Hepatocyte (in vitro differentiated cells): ENCODE measurements at regions not wholly inside any gene's neighbourhood (a gene's known extent, or its start where the extent isn't known, plus 50 kb on each side); places are given as distances from the start of the nearest gene placed in this dataset.

Experiments
- CTCF ChIP-seq: fragments of 200-600 bp; sonication (generic); IDR thresholded peaks from 2 replicates; pipeline ENCODE4 v1.5.1; 2016; ENCODE audit warnings: antibody characterized with exemption, mild to moderate bottlenecking; ENCODE audit not compliant: poor library complexity
- EZH2 ChIP-seq: fragments of 200-600 bp; sonication (generic); IDR thresholded peaks from 2 replicates; pipeline ENCODE4 v1.6.1; 2016; ENCODE audit warnings: antibody characterized with exemption, mild to moderate bottlenecking, borderline replicate concordance
- EZH2phosphoT487 ChIP-seq: fragments of 200-600 bp; sonication (generic); IDR thresholded peaks from one replicate; pipeline ENCODE4 v1.6.1; 2018; ENCODE audit warnings: antibody characterized with exemption, mild to moderate bottlenecking, low read depth, moderate library complexity; ENCODE audit not compliant: unreplicated experiment, severe bottlenecking

GRCh38 chr4:11194431-11194830, 234.3 kb downstream of the HS3ST1 start:
- no peak for TF ChIP-seq CTCF
- no peak for TF ChIP-seq EZH2phosphoT487
- no peak for TF ChIP-seq EZH2
